Choroid plexus epithelial cell (primary cell): ENCODE measurements at regions not wholly inside any gene's neighbourhood (a gene's known extent, or its start where the extent isn't known, plus 50 kb on each side); places are given as distances from the start of the nearest gene placed in this dataset.

Source experiments
- DNase-seq: peaks from one replicate; pipeline ENCODE4 v3.0.0-alpha.2; 2010; ENCODE audit warnings: low read depth
- H3K4me3 ChIP-seq: 2 replicates; pipeline ENCODE4 v1.5.1; 2011; ENCODE audit warnings: low read depth, mild to moderate bottlenecking, control low read depth, low read length, moderate library complexity
- CTCF ChIP-seq: conservative IDR thresholded peaks from 2 replicates; pipeline ENCODE4 v1.5.1; 2011; ENCODE audit warnings: low read depth, mild to moderate bottlenecking, control low read depth, inconsistent platforms, low read length, moderate library complexity

- H3K4me3 ChIP-seq, result no peak overlapping the region
- no peak for DNase-seq
- TF ChIP-seq CTCF, result no peak
These were observed 397.7 kb downstream of the TCERG1L start for GRCh38 chr10:130913844-130914243.

DNA sequence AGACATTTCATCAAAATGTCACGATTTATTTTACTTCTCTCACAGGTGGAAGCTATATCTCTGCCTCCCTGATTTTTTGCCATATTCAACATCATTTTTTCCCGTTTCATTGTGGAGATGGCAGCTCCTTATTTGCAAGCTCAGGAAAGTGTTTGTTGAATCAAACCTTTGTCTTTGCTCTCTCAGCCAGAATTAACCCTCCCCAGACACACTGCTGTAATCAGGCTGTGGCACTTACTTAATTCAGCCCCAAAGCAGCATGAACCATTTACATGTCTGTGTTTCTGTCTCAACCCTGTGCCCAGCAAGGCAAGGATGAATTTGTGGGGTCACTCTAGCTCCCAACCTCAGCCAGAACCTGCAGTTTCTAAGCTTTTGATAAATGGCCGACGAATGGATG is 397.2 kb downstream of the TCERG1L start:
- TF ChIP-seq CTCF, result no peak
- no peak overlapping the region for H3K4me3 ChIP-seq
- DNase-seq, result no peak

GRCh38 chr10:130915065-130915464 is 396.5 kb downstream of the TCERG1L start:
- TF ChIP-seq CTCF, result no peak
- DNase-seq, result no peak
- H3K4me3 ChIP-seq, result no peak overlapping the region

DNA sequence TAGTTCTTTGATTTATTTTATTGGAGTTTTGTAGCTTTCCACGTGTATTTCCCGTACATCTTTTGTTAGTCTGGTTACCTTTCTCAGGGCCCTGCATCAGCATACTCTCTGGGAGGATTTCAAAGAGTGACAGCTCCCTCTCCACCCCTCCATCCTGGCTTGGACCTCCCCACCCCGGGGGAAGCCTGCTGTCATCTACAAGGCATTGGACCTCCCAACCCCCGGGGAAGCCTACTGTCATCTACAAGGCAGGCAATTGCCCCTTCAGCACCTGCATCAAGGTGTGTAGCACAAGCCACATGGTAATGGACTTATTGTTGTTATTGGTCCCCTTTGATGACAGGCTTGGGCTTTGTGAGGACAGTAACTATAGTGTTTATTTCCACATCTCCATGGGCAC is 390.1 kb downstream of the TCERG1L start:
- no peak for TF ChIP-seq CTCF
- H3K4me3 ChIP-seq, result no peak overlapping the region
- no peak for DNase-seq

DNA sequence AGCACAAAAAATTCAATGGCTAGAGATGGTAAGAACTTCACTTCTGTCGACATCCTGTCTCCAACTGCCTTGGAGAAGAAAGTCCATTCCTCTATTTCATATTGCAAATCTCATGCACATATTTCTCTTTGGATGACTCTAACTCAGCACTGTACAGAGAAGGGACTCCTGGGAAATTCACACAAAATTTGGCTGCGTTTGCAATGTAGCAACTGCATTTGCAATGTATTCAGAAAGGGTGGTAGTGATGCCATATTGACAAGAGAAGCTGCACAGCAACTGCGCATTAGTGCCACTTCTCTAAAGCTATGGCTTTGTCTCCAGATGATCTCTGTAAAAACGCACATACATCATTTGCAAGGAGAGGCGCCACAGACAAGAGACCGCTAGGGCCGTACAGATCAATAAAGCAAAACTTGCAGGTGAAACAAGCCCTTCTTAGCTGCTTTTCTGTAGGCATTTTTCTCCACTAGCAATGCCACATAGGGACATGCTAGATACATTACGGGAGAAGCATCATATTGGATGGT is 389.5 kb downstream of the TCERG1L start:
- no peak for DNase-seq
- no peak overlapping the region for H3K4me3 ChIP-seq
- no peak for TF ChIP-seq CTCF

GRCh38 chr10:130923596-130923995 is 387.9 kb downstream of the TCERG1L start:
- TF ChIP-seq CTCF, result no peak
- no peak overlapping the region for H3K4me3 ChIP-seq
- DNase-seq, result no peak

DNA sequence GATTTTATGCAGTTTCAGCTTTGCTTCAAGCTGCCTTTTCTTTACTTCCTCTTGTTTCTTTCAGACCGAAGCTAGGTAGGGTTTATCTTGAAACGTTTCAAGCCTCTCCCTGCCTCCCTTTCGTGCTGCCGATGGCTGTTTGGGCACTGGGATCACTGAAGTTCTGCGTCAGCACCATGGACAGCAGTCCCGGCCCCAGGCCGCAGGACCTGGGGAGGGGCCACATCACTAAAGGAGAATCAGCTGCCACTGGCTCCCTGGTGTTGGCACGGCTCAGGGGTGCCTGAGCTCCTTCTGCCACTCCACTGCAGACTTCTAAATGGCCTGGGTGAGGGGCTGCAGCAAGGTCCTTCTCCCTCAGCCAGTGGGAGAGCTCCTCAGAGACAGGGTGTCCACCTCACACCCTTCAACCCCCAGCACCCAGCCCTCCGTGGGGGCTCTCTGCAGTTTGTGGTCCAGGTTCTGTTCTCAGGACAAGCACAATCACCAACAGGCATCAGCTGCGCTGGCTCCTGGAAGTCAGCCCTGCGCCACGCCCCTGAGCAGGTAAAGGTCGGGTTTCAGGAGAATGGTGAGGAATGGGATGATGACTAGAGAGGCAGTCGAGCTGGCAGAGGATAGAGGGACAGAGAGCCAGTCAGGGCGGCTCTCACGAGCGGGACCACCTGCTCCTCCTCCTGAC is 387.2 kb downstream of the TCERG1L start:
- DNase-seq, result no peak
- no peak overlapping the region for H3K4me3 ChIP-seq
- TF ChIP-seq CTCF, result no peak
